ENCODE measurements at regions not wholly inside any gene's neighbourhood (a gene's known extent, or its start where the extent isn't known, plus 50 kb on each side); places are given as distances from the start of the nearest gene placed in this dataset.

- TF ChIP-seq EZH2 (IDR thresholded peaks at IDR 0.05; ENCODE audit: low read depth, low read length, severe bottlenecking) (no peak), ATF2 (IDR thresholded peaks at IDR 0.05; ENCODE audit: low read length) (no peak), PHF8 (conservative IDR thresholded peaks at IDR 0.05; ENCODE audit: low read depth, low read length) (no peak), CTCF (IDR thresholded peaks at IDR 0.05; ENCODE audit: control extremely low read depth in 1 of 3, insufficient read depth in 1 of 3, low read depth in 1 of 3, low read length in 3 of 3) (no peak), POLR2AphosphoS5 (IDR thresholded peaks at IDR 0.05; ENCODE audit: low read depth, low read length) (no peak), CREB1 (IDR thresholded peaks at IDR 0.05) (no peak), TAF1 (IDR thresholded peaks at IDR 0.05; ENCODE audit: low read depth, low read length) (no peak), POLR2A (IDR thresholded peaks at IDR 0.05; ENCODE audit: control extremely low read depth in 1 of 2, low read depth in 2 of 2, low read length in 2 of 2) (no peak), SAP30 (IDR thresholded peaks at IDR 0.05; ENCODE audit: insufficient read depth, insufficient replicate concordance, low read length) (no peak), CHD2 (IDR thresholded peaks at IDR 0.05; ENCODE audit: low read length) (no peak), SRF (IDR thresholded peaks at IDR 0.05; ENCODE audit: low read depth, low read length) (no peak), BACH1 (IDR thresholded peaks at IDR 0.05; ENCODE audit: low read length) (no peak)
Observed at GRCh38 chr7:115775981-115776380, 254.6 kb downstream of the TFEC start.
